ENCODE measurements at regions not wholly inside any gene's neighbourhood (a gene's known extent, or its start where the extent isn't known, plus 50 kb on each side); places are given as distances from the start of the nearest gene placed in this dataset.

DNA sequence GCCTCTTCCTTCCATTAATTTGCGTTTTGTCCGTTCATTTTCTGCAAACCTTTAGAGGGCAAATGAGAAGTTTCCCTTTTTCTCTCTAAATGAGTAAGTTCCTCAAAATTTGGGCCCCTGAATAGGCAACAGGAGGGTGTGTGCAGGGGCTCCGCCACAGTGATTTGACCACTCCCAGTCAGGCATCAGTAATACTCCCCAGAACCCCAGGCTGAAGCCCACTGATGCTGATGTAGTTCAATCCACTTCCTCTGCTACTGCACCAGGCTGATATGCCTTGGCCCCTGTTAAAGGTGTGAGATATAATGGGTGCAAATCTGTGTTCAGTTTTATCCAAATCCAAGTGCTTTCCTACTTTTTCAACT lies 1150.0 kb downstream of the RPIA start:
- Histone ChIP-seq H4K20me1 (no peaks in the 10 kb centered on the region), H3K27ac (no peak overlapping the region), H3K4me1 (peaks cover 36% of the 10 kb centered on the region), H3K36me3 (no peaks in the 10 kb centered on the region), H3K27me3 (no peaks in the 10 kb centered on the region; the same call in 1 of the 2 replicates), H3K4me2 (peak overlapping the region; percentile 79), H3K9ac (no peak overlapping the region), H3K9me3 (peaks cover 11% of the 10 kb centered on the region; the same call in 1 of the 2 replicates), H3K4me3 (0 out of 2 replicates have a peak overlapping the region, but pooled peaks have one; percentile 13)
- no peak for TF ChIP-seq Cebpa-rat (IDR thresholded peaks at IDR 0.05)

DNA sequence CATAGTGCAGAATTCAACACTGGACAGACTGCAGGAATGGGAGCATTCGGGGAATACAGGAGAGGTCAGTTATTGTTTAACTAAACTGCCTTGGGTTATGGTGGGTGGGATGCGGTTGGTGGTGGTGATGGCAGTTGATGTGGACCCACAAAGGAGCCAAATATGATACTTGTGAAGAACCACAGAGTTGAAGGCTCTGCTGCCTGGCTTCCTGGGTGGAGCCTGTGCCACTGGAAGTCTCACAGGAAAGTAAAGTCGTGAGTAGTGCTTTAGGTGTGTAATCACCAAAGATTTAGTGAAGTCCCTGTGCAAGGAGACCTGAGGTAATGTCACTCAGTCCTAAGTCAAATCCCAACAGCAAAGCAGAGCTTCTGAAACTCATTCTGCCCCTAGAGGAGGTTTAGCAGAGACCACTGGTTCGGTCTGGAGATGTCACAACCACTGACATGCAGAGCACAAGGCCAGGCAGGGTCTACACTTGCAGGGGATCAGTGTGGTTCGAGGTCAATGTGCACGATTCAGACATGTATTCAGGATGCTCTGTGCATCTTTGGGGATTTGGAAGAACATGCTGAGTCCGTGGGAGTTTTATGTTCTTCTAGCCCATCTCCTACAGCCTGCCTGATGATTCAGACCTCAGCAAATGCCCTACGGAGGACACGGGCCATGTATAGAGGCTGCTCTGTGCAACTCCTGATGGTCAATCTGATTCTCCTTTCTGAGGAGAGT lies 1150.9 kb downstream of the RPIA start:
- H4K20me1 ChIP-seq, result no peaks in the 10 kb centered on the region

DNA sequence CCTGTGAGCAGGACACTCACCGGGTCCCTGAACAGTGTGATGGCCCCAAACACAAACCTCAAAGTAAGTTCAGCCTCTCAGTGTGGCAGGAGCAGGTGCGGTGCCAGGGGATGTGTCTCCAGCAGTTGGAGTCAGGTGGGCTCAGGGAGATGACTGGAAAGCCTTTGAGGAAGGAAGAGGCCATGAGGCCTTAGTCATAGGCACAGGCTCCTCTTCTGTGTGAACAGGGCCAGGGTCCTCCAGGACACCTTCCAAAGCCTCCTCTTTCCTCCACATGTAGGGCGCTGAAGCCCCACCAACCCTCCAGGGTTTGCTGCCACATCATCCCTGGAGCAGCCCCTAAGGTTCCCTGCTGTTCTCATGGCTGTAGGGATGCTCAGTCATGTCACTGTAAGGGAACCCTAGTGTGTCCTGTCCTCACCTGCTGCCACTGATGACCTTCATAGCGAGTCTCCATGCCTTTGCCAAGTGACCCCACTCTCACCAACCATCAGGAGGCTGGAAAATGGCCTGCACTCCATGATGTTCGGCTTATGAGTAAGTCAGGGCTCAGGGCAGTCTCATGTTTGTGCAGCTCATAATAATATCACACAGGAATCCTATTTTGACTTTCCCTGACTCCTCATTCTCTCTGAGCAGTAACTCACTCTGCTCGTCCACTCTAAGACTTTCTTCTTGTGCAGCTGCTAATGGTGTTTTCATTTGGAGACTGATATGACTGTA lies 1152.9 kb downstream of the RPIA start:
- Histone ChIP-seq H3K27ac (no peak overlapping the region), H3K4me1 (peaks cover 36% of the 10 kb centered on the region), H3K4me2 (peak overlapping the region; percentile 21), H4K20me1 (no peaks in the 10 kb centered on the region), H3K4me3 (no peak overlapping the region), H3K9me3 (peaks cover 11% of the 10 kb centered on the region; the same call in 1 of the 2 replicates), H3K36me3 (no peaks in the 10 kb centered on the region), H3K9ac (no peak overlapping the region), H3K27me3 (no peaks in the 10 kb centered on the region)
- TF ChIP-seq Cebpa-rat (IDR thresholded peaks at IDR 0.05), result no peak

More for the DNA sequence above, 1150.9 kb downstream of the RPIA start:
- no peak for TF ChIP-seq Cebpa-rat (IDR thresholded peaks at IDR 0.05)
- Histone ChIP-seq H3K27me3 (no peaks in the 10 kb centered on the region; the same call in 1 of the 2 replicates), H3K4me3 (peak overlapping the region; percentile 13; the same call in 1 of the 2 replicates), H3K4me2 (peak overlapping the region; percentile 79), H3K9ac (no peak overlapping the region), H3K4me1 (peaks cover 36% of the 10 kb centered on the region), H3K9me3 (peaks cover 11% of the 10 kb centered on the region; the same call in 1 of the 2 replicates), H3K27ac (0 out of 2 replicates have a peak overlapping the region, but pooled peaks have one; percentile 3), H3K36me3 (no peaks in the 10 kb centered on the region)

DNA sequence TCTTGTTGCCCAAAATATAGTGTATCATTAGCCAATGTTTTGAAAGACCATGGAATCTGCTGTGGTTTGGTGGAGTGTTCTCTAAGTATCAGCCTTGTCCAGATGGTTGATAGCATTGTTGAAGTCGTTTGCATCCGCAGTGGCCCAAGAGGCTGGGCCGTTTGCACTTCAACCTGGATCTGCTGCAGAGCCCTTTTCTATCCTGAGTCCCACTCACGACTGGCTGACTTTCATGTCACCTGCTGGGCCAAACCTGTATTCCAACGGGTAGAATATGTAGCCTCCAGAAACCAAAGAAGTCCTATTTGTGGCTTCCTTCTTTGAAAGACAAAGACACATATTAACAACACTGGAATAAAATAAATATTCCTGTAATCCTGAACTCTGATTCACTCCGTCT lies 1154.1 kb downstream of the RPIA start:
- no peaks in the 10 kb centered on the region for H4K20me1 ChIP-seq
- H3K27me3 ChIP-seq, result no peaks in the 10 kb centered on the region
- no peak overlapping the region for H3K4me3 ChIP-seq
- H3K27ac ChIP-seq, result no peak overlapping the region
- H3K36me3 ChIP-seq, result no peaks in the 10 kb centered on the region
- peaks cover 11% of the 10 kb centered on the region; the same call in 1 of the 2 replicates for H3K9me3 ChIP-seq
- H3K4me1 ChIP-seq, result peaks cover 38% of the 10 kb centered on the region
- no peak overlapping the region for H3K4me2 ChIP-seq
- no peak overlapping the region for H3K9ac ChIP-seq
- TF ChIP-seq Cebpa-rat (IDR thresholded peaks at IDR 0.05), result no peak

DNA sequence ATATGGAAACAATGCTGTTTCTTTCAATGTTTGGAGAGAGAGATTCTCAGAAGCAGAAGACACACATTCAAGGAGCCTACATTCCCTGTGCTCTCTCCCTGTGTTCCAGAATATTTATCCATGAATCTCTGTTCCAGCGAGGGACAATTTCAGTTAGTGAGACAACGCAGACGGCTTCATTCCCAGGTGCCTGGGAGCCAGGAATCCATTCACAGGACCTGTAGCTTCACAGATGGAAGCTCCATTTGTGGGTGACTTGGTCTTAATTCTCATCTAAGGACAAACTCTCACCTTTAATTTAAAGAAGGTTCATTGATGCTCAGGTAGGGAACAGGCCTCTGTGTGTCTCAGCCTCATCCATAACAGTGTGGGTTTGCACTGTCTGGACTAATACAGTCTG lies 1156.6 kb downstream of the RPIA start:
- peaks cover 11% of the 10 kb centered on the region; the same call in 1 of the 2 replicates for H3K9me3 ChIP-seq
- H3K4me1 ChIP-seq, result peaks cover 34% of the 10 kb centered on the region

DNA sequence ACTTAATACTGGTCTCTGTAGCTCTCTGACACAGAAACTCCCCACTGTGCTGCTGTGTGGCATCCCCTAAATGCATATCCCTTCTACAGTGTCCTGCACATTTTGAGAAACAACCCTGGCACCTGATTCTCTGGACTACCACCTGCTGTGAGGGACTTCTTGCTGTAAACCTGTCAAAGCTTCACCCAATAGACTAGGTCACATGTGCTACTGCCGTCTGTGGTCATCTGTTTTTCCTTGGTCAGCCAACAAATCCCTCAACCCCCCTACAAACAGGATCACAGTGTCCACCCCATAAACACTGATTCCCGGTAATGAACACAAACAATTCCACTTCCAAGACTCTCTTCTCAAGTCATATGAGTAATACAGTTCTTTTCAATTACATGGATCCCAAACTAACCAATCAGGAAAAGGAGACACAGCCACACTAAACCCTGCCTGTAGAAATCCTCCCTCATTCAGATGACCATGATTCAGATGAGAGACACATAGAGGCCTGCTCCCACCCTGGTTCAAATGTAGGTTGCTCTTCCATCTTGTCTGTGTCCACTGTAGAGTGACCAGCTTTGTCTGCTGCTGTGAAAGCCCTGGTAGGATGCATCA lies 1157.4 kb downstream of the RPIA start:
- no peak overlapping the region for H3K9ac ChIP-seq
- H3K4me1 ChIP-seq, result peaks cover 26% of the 10 kb centered on the region
- H3K4me2 ChIP-seq, result no peak overlapping the region
- no peaks in the 10 kb centered on the region for H3K27me3 ChIP-seq
- no peak overlapping the region for H3K4me3 ChIP-seq
- no peaks in the 10 kb centered on the region for H3K36me3 ChIP-seq
- H4K20me1 ChIP-seq, result no peaks in the 10 kb centered on the region
- H3K27ac ChIP-seq, result no peak overlapping the region
- peaks cover 11% of the 10 kb centered on the region; the same call in 1 of the 2 replicates for H3K9me3 ChIP-seq
- no peak for TF ChIP-seq Cebpa-rat (IDR thresholded peaks at IDR 0.05)

More for the DNA sequence above, 1156.6 kb downstream of the RPIA start:
- TF ChIP-seq Cebpa-rat (IDR thresholded peaks at IDR 0.05), result no peak
- Histone ChIP-seq H3K9ac (no peak overlapping the region), H3K27ac (no peak overlapping the region), H4K20me1 (no peaks in the 10 kb centered on the region), H3K4me2 (no peak overlapping the region), H3K27me3 (no peaks in the 10 kb centered on the region), H3K36me3 (no peaks in the 10 kb centered on the region), H3K4me3 (no peak overlapping the region)

DNA sequence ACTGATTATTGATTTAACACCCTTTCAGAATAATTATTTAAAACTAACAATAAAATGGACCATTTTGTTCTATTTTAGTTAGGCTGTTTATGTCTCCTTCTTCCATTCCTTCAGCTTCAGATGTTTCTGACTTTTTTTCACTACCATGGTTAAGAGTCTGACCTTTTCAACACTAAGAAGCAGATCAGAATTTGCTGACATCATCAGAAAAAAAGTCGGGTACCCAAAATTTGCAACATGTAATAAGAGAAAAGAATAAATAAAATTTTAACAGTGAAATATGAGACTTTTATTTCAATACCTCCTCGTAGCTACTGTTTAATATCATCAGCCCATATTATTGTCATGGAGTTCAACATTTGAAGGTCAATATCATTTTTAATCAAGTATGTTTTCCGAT lies 1158.3 kb downstream of the RPIA start:
- no peak overlapping the region for H3K4me3 ChIP-seq
- no peak overlapping the region for H3K27ac ChIP-seq
- H3K9me3 ChIP-seq, result 0 out of 2 replicates have a peak, but pooled peaks cover 3% of the 10 kb centered on the region
- no peak for TF ChIP-seq Cebpa-rat (IDR thresholded peaks at IDR 0.05)
- no peaks in the 10 kb centered on the region for H3K36me3 ChIP-seq
- H3K4me2 ChIP-seq, result no peak overlapping the region
- peaks cover 20% of the 10 kb centered on the region for H3K4me1 ChIP-seq
- H3K27me3 ChIP-seq, result no peaks in the 10 kb centered on the region
- H4K20me1 ChIP-seq, result no peaks in the 10 kb centered on the region
- H3K9ac ChIP-seq, result no peak overlapping the region

DNA sequence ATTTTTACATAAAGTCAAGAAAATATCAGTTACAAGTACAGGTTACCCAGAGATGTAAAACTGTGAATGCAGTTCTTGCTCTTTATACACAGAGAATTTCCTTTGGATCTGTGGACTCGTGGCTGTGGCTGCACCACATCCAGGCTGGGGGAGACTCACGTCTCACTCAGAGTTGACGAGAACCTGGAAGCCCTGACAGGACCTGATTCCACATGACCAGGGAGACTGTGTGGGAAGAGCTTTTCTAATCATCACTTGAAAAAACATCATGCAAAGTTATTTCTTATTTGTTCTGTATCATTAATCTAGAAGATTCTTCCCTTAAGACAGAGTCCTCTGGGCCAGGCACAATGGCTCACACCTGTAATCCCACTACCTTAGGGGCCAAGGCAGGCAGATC lies 1159.0 kb downstream of the RPIA start:
- Histone ChIP-seq H3K9me3 (0 out of 2 replicates have a peak, but pooled peaks cover 3% of the 10 kb centered on the region), H3K4me2 (peak overlapping the region; percentile 92; the same call in 1 of the 2 replicates), H3K4me1 (peaks cover 20% of the 10 kb centered on the region), H3K36me3 (no peaks in the 10 kb centered on the region), H3K9ac (no peak overlapping the region), H4K20me1 (no peaks in the 10 kb centered on the region), H3K27me3 (no peaks in the 10 kb centered on the region), H3K4me3 (no peak overlapping the region), H3K27ac (no peak overlapping the region)
- TF ChIP-seq Cebpa-rat (IDR thresholded peaks at IDR 0.05), result no peak

DNA sequence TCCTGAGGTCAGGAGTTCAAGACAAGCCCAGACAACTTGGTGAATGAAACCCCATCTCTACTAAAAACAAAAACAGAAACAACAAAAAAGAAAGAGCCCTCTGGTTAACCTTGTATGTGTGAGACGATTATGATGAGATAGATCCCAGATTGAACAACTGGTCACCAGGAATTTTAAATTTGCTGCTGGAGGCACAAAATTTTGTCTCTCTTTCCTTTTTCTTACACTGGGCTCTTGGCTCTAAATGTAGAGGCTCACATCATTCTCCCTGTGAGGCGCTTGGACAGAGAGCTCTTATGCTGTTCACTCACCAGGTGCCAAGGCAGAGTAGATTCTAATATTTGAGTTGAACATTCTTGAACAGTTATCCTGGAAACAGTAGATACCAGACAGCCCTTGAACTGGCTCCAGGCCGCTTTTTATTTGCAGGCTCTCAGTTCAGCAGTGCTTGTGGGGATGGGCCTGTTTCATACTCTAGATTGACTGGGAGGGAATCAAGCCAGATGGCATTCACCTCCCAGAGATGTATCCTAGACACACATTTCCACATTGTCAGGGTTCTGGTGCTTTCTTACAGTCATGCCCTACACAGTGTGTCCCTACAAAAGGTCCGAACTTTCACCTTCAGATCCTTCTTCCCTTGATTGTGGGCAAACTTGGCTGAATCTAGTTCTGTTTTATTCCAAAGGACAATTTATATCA lies 1159.6 kb downstream of the RPIA start:
- Histone ChIP-seq H3K27me3 (no peaks in the 10 kb centered on the region), H3K4me1 (peaks cover 20% of the 10 kb centered on the region), H3K9ac (peak overlapping the region; percentile 22), H3K27ac (peak overlapping the region; percentile 37; the same call in 1 of the 2 replicates), H3K36me3 (no peaks in the 10 kb centered on the region), H4K20me1 (no peaks in the 10 kb centered on the region), H3K9me3 (no peaks in the 10 kb centered on the region), H3K4me3 (no peak overlapping the region), H3K4me2 (peak overlapping the region; percentile 92)
- TF ChIP-seq Cebpa-rat (IDR thresholded peaks at IDR 0.05), result no peak

Data from BLaER1 (cell line).